Omental fat pad (tissue), 3 donors: ENCODE measurements at regions not wholly inside any gene's neighbourhood (a gene's known extent, or its start where the extent isn't known, plus 50 kb on each side); places are given as distances from the start of the nearest gene placed in this dataset.

Source experiments
- ATAC-seq: fragments of 150-250 bp; one replicate; pipeline ENCODE4 v1.9.1; 2016; ENCODE audit warnings: mild to moderate bottlenecking, moderate library complexity; ENCODE audit not compliant: low FRiP score
- DNase-seq: peaks from one replicate; pipeline ENCODE4 v3.0.0-alpha.2; 2019; ENCODE audit warnings: low spot score
- CTCF ChIP-seq, 3 donors: fragments of 450-650 bp; IDR thresholded peaks; one replicate each; pipeline ENCODE4 v1.5.1; 2016 to 2017; ENCODE audit warnings: antibody characterized with exemption in 3 of 3, mild to moderate bottlenecking in 3 of 3, moderate library complexity in 2 of 3

GRCh38 chr20:51185277-51185676 lies 162.4 kb upstream of the KCNG1 start:
- no peak for ATAC-seq
- no peak for TF ChIP-seq CTCF (IDR thresholded peaks at IDR 0.05)

GRCh38 chr20:51184289-51184688 lies 161.4 kb upstream of the KCNG1 start:
- ATAC-seq: no peak
- no peak for DNase-seq
- TF ChIP-seq CTCF (IDR thresholded peaks at IDR 0.05): no peak

More at GRCh38 chr20:51185277-51185676, 162.4 kb upstream of the KCNG1 start:
- no peak for DNase-seq

GRCh38 chr20:51183451-51183850 lies 160.5 kb upstream of the KCNG1 start:
- DNase-seq: no peak
- no peak for TF ChIP-seq CTCF (IDR thresholded peaks at IDR 0.05)
- ATAC-seq: no peak

- no peak for ATAC-seq
- no peak for DNase-seq
- no peak for TF ChIP-seq CTCF (IDR thresholded peaks at IDR 0.05)
These were observed 159.7 kb upstream of the KCNG1 start for GRCh38 chr20:51182571-51182970.

GRCh38 chr20:51178153-51178552 lies 155.2 kb upstream of the KCNG1 start:
- DNase-seq (no peak), ATAC-seq (no peak)
- TF ChIP-seq CTCF (IDR thresholded peaks at IDR 0.05): no peak

GRCh38 chr20:51176876-51177275 lies 154.0 kb upstream of the KCNG1 start:
- TF ChIP-seq CTCF (IDR thresholded peaks at IDR 0.05): no peak

GRCh38 chr20:51176446-51176845 lies 153.5 kb upstream of the KCNG1 start:
- no peak for TF ChIP-seq CTCF (IDR thresholded peaks at IDR 0.05)
- DNase-seq: no peak
- no peak for ATAC-seq

More at GRCh38 chr20:51176876-51177275, 154.0 kb upstream of the KCNG1 start:
- ATAC-seq (no peak), DNase-seq (no peak)
